IMR-90 (cell line): ENCODE measurements at regions not wholly inside any gene's neighbourhood (a gene's known extent, or its start where the extent isn't known, plus 50 kb on each side); places are given as distances from the start of the nearest gene placed in this dataset.

ENCODE experiments used
- ATAC-seq: fragments of 200-7000 bp; cut with Tn5 transposase; 2 replicates; pipeline ENCODE4 v1.9.1; 2020; ENCODE audit warnings: low read depth, mild to moderate bottlenecking, moderate library complexity
- BruUV-seq: library from RNA; stranded (reverse); fragments of 400-500 nt; replicated peaks from 2 replicates; lab custom pipeline; 2021; lab: Mats Ljungman, UMichigan
- CTCF ChIA-PET: fragments of 300-600 bp; formaldehyde crosslinking; extraction: SDS; loops from one replicate; lab custom pipeline; 2021; ENCODE audit warnings: antibody characterized with exemption; lab: Yijun Ruan, JAX
- POLR2A ChIA-PET: fragments of 300-600 bp; sonication (Branson Sonifier 250); formaldehyde crosslinking; loops from one replicate; lab custom pipeline; 2022; ENCODE audit warnings: antibody characterized with exemption; ENCODE audit not compliant: unreplicated experiment; lab: Charles Lee
- DNase-seq: peaks from one replicate; pipeline ENCODE4 v3.0.0; 2013
- H2AFZ ChIP-seq: replicated peaks from 2 replicates; pipeline ENCODE3; 2013; ENCODE audit warnings: low read length, mild to moderate bottlenecking; ENCODE audit not compliant: poor library complexity
- H2AK5ac ChIP-seq: 2 replicates; pipeline ENCODE4 v1.6.1; 2013; ENCODE audit warnings: low read depth, low read length, inconsistent platforms
- H2AK9ac ChIP-seq: replicated peaks from 2 replicates; pipeline ENCODE3; 2013; ENCODE audit warnings: mild to moderate bottlenecking, low read depth, low read length, moderate library complexity; ENCODE audit not compliant: poor library complexity
- H2BK120ac ChIP-seq: 2 replicates; pipeline ENCODE4 v1.6.1; 2013; ENCODE audit warnings: low read depth, low read length, inconsistent platforms
- H2BK15ac ChIP-seq: 3 replicates; pipeline ENCODE4 v1.6.1; 2013; ENCODE audit warnings: low read depth, low read length, inconsistent platforms
- H2BK20ac ChIP-seq: 2 replicates; pipeline ENCODE4 v1.6.1; 2013; ENCODE audit warnings: low read depth, mild to moderate bottlenecking, inconsistent platforms, low read length, moderate library complexity
- H2BK5ac ChIP-seq: 2 replicates; pipeline ENCODE4 v1.6.1; 2013; ENCODE audit warnings: mild to moderate bottlenecking, low read depth, low read length, inconsistent platforms; ENCODE audit not compliant: poor library complexity, severe bottlenecking
- H3K14ac ChIP-seq: replicated peaks from 2 replicates; pipeline ENCODE4 v1.6.1; 2013; ENCODE audit warnings: low read depth, low read length, inconsistent platforms
- H3K18ac ChIP-seq: 2 replicates; pipeline ENCODE4 v1.6.1; 2013; ENCODE audit warnings: low read depth, low read length, control low read depth
- H3K23ac ChIP-seq: 2 replicates; pipeline ENCODE4 v1.6.1; 2013; ENCODE audit warnings: low read depth, low read length, inconsistent platforms
- H3K27ac ChIP-seq: 2 replicates; pipeline ENCODE4 v1.5.1; 2013; ENCODE audit warnings: mild to moderate bottlenecking, control low read depth, low read length; ENCODE audit not compliant: insufficient read depth
- H3K27me3 ChIP-seq: 2 replicates; pipeline ENCODE4 v1.6.1; 2013; ENCODE audit warnings: low read length; ENCODE audit not compliant: control insufficient read depth, insufficient read depth
- H3K36me3 ChIP-seq: 2 replicates; pipeline ENCODE4 v1.6.1; 2013; ENCODE audit warnings: low read length, mixed read lengths; ENCODE audit not compliant: control insufficient read depth, insufficient read depth
- H3K4ac ChIP-seq: 2 replicates; pipeline ENCODE4 v1.6.1; 2013; ENCODE audit warnings: low read depth, low read length, inconsistent platforms
- H3K4me1 ChIP-seq: 2 replicates; pipeline ENCODE4 v1.6.1; 2013; ENCODE audit warnings: low read length, mixed read lengths; ENCODE audit not compliant: control insufficient read depth, insufficient read depth
- H3K4me2 ChIP-seq: 2 replicates; pipeline ENCODE4 v1.6.1; 2013; ENCODE audit warnings: low read depth, mild to moderate bottlenecking, control low read depth, low read length, moderate library complexity
- H3K4me3 ChIP-seq: 2 replicates; pipeline ENCODE4 v1.5.1; 2013; ENCODE audit warnings: low read depth, mild to moderate bottlenecking, control low read depth, low read length, moderate library complexity; ENCODE audit not compliant: insufficient read depth
- H3K56ac ChIP-seq: 2 replicates; pipeline ENCODE4 v1.6.1; 2013; ENCODE audit warnings: low read length, inconsistent platforms; ENCODE audit not compliant: insufficient read depth; ENCODE audit errors: extremely low read depth
- H3K79me1 ChIP-seq, 2 experiments: 2 replicates each; pipeline ENCODE4 v1.6.1; 2013; ENCODE audit warnings: low read length in 2 of 2, inconsistent platforms in 1 of 2, low read depth in 1 of 2
- H3K9ac ChIP-seq: 2 replicates; pipeline ENCODE4 v1.6.1; 2013; ENCODE audit warnings: low read depth, low read length, control low read depth
- H3K9me1 ChIP-seq: 2 replicates; pipeline ENCODE4 v1.6.1; 2013; ENCODE audit warnings: low read length, inconsistent platforms; ENCODE audit not compliant: insufficient read depth
- H3K9me3 ChIP-seq: 2 replicates; pipeline ENCODE4 v1.6.1; 2013; ENCODE audit warnings: low read length; ENCODE audit not compliant: control insufficient read depth, insufficient read depth
- H4K20me1 ChIP-seq: 2 replicates; pipeline ENCODE4 v1.6.1; 2013; ENCODE audit warnings: low read length, inconsistent platforms; ENCODE audit not compliant: insufficient read depth
- H4K5ac ChIP-seq: 2 replicates; pipeline ENCODE4 v1.6.1; 2013; ENCODE audit warnings: mild to moderate bottlenecking, low read depth, low read length, control low read depth
- H4K8ac ChIP-seq, 2 experiments: 2 replicates each; pipeline ENCODE4 v1.6.1; 2013; ENCODE audit warnings: low read depth in 2 of 2, low read length in 2 of 2, control low read depth in 1 of 2, inconsistent platforms in 1 of 2
- H4K91ac ChIP-seq: 2 replicates; pipeline ENCODE4 v1.6.1; 2013; ENCODE audit warnings: low read depth, low read length, inconsistent platforms; ENCODE audit not compliant: insufficient read depth
- BHLHE40 ChIP-seq: fragments of 150-350 bp; IDR thresholded peaks from 2 replicates; pipeline ENCODE4 v1.6.1; 2016; ENCODE audit warnings: mild to moderate bottlenecking, low read depth, low read length
- CEBPB ChIP-seq: IDR thresholded peaks from 2 replicates; pipeline ENCODE4 v1.6.1; 2012; ENCODE audit warnings: low read depth, low read length, improper control_type of control experiment
- CHD1 ChIP-seq: IDR thresholded peaks from 2 replicates; pipeline ENCODE4 v1.6.1; 2012; ENCODE audit warnings: low read depth, low read length, improper control_type of control experiment
- FOS ChIP-seq: fragments of 150-350 bp; IDR thresholded peaks from 2 replicates; pipeline ENCODE4 v1.6.1; 2016; ENCODE audit warnings: low read depth, low read length
- MAFK ChIP-seq: IDR thresholded peaks from 2 replicates; pipeline ENCODE4 v1.6.1; 2012; ENCODE audit warnings: low read depth, low read length, improper control_type of control experiment
- MAZ ChIP-seq: IDR thresholded peaks from 2 replicates; pipeline ENCODE4 v1.6.1; 2012; ENCODE audit warnings: low read depth, mild to moderate bottlenecking, low read length, improper control_type of control experiment, moderate library complexity, borderline replicate concordance
- MXI1 ChIP-seq: IDR thresholded peaks from 2 replicates; pipeline ENCODE4 v1.6.1; 2012; ENCODE audit warnings: low read depth, mild to moderate bottlenecking, low read length, moderate library complexity, borderline replicate concordance
- RCOR1 ChIP-seq: IDR thresholded peaks from 2 replicates; pipeline ENCODE4 v1.6.1; 2012; ENCODE audit warnings: mild to moderate bottlenecking, low read length, improper control_type of control experiment; ENCODE audit not compliant: insufficient replicate concordance
- SMC3 ChIP-seq: fragments of 150-350 bp; IDR thresholded peaks from 2 replicates; pipeline ENCODE4 v1.6.1; 2016; ENCODE audit warnings: low read depth, mild to moderate bottlenecking, antibody characterized with exemption, low read length, moderate library complexity
- WGBS, 2 experiments: methylation state at CpG; one replicate each; pipeline versions ENCODE4 v1.1.5 to v1.1.7; 2013; ENCODE audit warnings: missing lambda C conversion rate in 2 of 2; ENCODE audit not compliant: insufficient read length in 1 of 2; ENCODE audit errors: extremely low coverage in 2 of 2; 5-methylcytosine and 5-hydroxymethylcytosine counted together
- dilution Hi-C: fragments of 300-500 bp; cut with HindIII; formaldehyde crosslinking; loops from one replicate; pipeline ENCODE4 v1.14.3; 2018; ENCODE audit warnings: low sequenced_read_pairs; ENCODE audit not compliant: unreplicated experiment
- in situ Hi-C: fragments of 300-500 bp; cut with MboI; formaldehyde crosslinking; loops from 3 replicates; pipeline ENCODE4 v1.14.3; 2019; ENCODE audit warnings: low sequenced_read_pairs, inconsistent platforms, mixed read lengths
- intact Hi-C: fragments of 100-400 bp; cut with micrococcal nuclease; formaldehyde crosslinking; loops from 2 replicates; pipeline ENCODE4 v1.10.0; 2022

DNA sequence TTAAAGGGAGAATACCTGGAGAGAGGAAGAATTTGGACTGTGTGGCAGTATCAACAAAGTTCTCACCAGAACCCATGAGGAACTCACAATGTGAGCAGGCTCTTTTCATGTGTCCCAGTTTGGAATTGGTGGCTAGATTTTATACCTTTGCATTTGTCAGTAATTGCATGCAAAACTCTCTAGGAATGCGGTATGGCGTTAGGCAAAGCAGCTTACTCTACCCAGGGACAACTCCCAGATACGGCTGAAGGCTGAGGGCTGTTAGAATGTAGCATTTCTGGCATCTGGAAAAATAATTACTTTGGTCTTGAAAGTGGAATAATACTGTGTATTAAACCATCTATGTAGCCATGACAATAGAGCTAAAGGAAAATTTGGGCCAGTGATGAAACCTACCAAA lies 635.5 kb downstream of the SLC16A7 start:
- DNase-seq (no peak), ATAC-seq (no peak)
- no peak overlapping the region for H3K14ac ChIP-seq
- no CpG with 5 or more reads among the region's 3 CpGs for WGBS, 2 experiments
- H2BK15ac ChIP-seq = no peak overlapping the region
- no peak overlapping the region for H2BK20ac ChIP-seq
- intact Hi-C loops = no loop called here
- ChIA-PET POLR2A (no interaction called here), CTCF (interaction anchor here (1.1 kb wide), 1 partner anchor 15 kb away, joined by 3 read pairs; no protein-coding TSS in a partner anchor)
- no peaks in the 10 kb centered on the region for H3K36me3 ChIP-seq
- no peak for TF ChIP-seq CEBPB
- TF ChIP-seq RCOR1 = no peak
- TF ChIP-seq FOS = no peak
- no peak for TF ChIP-seq MAFK
- no peak for TF ChIP-seq MAZ
- no peak for TF ChIP-seq CHD1
- TF ChIP-seq BHLHE40 = no peak
- TF ChIP-seq SMC3 = no peak
- no peak for TF ChIP-seq MXI1
- no peak overlapping the region for H3K56ac ChIP-seq
- no peaks in the 10 kb centered on the region for H4K20me1 ChIP-seq
- H2AK9ac ChIP-seq = no peak overlapping the region
- no peak overlapping the region for H3K27ac ChIP-seq
- H4K5ac ChIP-seq = no peak overlapping the region
- H3K4me3 ChIP-seq = no peak overlapping the region
- H4K91ac ChIP-seq = no peak overlapping the region
- no peak overlapping the region for H2AFZ ChIP-seq
- H3K79me1 ChIP-seq = no peaks in the 10 kb centered on the region
- no peak overlapping the region for H2BK5ac ChIP-seq
- no peaks in the 10 kb centered on the region for H3K9me1 ChIP-seq
- dilution Hi-C loops = no loop called here
- no peak overlapping the region for H2BK120ac ChIP-seq
- H3K9ac ChIP-seq = no peak overlapping the region
- H3K4me2 ChIP-seq = no peak overlapping the region
- H3K18ac ChIP-seq = no peak overlapping the region
- no peak overlapping the region for H2AK5ac ChIP-seq
- H3K27me3 ChIP-seq = no peaks in the 10 kb centered on the region
- in situ Hi-C loops = no loop called here
- H3K4ac ChIP-seq = no peak overlapping the region
- H4K8ac ChIP-seq = no peak overlapping the region
- H3K9me3 ChIP-seq = no peaks in the 10 kb centered on the region
- BruUV-seq = no TSS peak
- peaks cover 3% of the 10 kb centered on the region; the same call in 1 of the 2 replicates for H3K4me1 ChIP-seq
- H3K23ac ChIP-seq = no peak overlapping the region
